ENCODE measurements at regions not wholly inside any gene's neighbourhood (a gene's known extent, or its start where the extent isn't known, plus 50 kb on each side); places are given as distances from the start of the nearest gene placed in this dataset.

DNA sequence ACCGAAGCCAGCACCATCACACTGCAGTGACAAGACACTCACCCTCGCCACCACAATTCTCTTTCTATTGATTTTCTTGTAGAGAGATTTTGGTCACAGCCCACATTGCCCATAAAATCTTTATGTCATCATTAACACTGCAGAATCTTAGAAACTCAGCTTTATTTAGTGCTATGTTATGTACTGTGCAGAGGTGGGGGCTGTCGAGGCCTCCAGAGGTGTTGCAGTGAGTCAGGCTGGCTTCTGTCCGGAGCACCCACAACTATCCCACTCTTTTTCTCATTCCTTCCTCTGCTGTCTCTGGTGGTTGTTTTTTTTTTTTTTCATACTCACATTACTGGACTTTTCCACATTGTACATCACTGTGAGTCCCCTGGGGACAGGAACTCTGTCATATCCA lies 677.4 kb upstream of the HS6ST1 start:
- TF ChIP-seq, protein P1, sequence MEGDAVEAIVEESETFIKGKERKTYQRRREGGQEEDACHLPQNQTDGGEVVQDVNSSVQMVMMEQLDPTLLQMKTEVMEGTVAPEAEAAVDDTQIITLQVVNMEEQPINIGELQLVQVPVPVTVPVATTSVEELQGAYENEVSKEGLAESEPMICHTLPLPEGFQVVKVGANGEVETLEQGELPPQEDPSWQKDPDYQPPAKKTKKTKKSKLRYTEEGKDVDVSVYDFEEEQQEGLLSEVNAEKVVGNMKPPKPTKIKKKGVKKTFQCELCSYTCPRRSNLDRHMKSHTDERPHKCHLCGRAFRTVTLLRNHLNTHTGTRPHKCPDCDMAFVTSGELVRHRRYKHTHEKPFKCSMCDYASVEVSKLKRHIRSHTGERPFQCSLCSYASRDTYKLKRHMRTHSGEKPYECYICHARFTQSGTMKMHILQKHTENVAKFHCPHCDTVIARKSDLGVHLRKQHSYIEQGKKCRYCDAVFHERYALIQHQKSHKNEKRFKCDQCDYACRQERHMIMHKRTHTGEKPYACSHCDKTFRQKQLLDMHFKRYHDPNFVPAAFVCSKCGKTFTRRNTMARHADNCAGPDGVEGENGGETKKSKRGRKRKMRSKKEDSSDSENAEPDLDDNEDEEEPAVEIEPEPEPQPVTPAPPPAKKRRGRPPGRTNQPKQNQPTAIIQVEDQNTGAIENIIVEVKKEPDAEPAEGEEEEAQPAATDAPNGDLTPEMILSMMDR (IDR thresholded peaks at IDR 0.05), result no peak
- TF ChIP-seq EP300 (IDR thresholded peaks at IDR 0.05), result no peak

Measured in gastroesophageal sphincter (tissue), 3 donors.